HG03354 (cell line): ENCODE measurements at regions not wholly inside any gene's neighbourhood (a gene's known extent, or its start where the extent isn't known, plus 50 kb on each side); places are given as distances from the start of the nearest gene placed in this dataset.
"Not testable (repeated sequence)": the region's sequence is repeated elsewhere in the genome, so short reads cannot be mapped to it uniquely, and the experiment has no call there.

ENCODE experiments used
- ATAC-seq: cut with Tn5 transposase; IDR thresholded peaks from one replicate; pipeline ENCODE4 v1.9.1; 2021; ENCODE audit warnings: mild to moderate bottlenecking; ENCODE audit not compliant: unreplicated experiment, poor library complexity, severe bottlenecking

DNA sequence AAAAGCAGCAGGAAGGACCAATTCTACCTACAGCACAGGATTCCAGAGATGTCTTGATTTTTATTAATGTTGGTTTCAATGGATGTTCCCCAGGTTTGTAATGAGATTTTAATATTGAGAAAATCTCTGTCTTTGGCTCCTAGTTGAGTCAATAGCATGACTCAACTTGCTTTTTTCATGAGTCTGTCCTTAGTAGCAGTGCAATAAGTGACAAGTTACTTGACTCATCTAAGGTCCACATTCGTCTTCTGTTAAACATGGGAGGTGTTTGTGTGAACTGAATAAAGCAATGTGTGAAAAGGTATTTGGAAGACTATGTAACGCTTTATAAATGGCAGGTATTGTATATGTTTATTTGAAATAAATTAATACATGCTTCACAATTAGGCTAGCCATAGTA is 645.0 kb upstream of the PTBP2 start:
- ATAC-seq = no peak

DNA sequence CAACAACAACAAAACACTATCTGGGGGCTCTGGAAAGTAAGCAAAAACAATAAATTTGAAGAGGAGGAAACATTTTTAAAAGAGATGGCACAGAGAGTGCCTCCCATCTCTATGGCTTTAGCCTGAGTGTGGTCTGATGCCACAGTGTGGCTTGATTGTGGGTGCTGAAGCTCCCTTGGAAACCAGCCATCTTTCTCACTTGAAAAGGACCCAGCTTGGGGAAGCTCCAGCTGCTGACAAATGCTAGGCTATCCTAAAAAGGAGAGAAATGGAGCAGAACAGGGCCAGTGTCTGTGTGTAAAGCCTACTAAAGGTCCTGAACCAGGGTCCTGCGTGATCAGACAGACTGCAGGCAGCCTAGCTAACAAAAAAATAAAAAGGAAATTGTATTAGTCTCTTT is 642.0 kb upstream of the PTBP2 start:
- no peak for ATAC-seq

DNA sequence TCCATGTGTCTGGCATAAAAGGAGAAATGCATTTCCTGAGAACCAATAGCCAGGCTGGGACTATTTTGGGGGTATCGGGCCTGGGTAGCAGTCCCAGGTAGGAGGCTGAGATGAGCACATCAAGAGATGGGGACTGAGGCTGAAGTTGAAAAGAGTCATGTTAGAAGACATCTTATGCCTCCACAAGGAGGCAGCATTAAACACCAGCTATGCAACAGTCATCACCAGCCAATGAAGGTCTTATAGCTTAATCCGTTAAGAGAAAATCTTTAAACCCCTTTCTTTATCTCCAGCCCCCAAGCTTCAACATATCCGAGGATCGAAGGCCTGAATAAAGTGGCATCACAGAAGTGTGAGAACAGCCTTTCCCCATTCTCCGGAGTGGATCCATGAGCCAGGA is 640.7 kb upstream of the PTBP2 start:
- ATAC-seq = no peak

DNA sequence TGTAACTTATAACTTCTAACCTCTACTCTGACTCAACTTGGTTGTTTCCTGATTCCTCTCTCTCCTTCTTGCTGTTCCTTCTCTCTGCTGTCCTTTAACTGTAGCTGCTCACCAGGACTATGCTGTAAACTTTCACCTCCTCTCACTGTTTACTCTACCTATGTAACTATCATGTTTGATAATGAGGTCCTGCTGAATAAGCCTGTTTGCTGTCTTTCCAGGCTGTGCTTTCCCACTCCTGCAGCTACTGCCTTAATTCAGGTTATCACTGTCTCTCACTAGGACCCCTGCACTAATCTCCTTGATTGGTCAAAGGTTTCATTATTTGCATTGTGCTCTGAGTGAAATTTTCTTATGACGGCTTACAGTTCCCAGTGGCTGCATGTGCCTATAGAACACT is 633.9 kb upstream of the PTBP2 start:
- ATAC-seq = no peak

DNA sequence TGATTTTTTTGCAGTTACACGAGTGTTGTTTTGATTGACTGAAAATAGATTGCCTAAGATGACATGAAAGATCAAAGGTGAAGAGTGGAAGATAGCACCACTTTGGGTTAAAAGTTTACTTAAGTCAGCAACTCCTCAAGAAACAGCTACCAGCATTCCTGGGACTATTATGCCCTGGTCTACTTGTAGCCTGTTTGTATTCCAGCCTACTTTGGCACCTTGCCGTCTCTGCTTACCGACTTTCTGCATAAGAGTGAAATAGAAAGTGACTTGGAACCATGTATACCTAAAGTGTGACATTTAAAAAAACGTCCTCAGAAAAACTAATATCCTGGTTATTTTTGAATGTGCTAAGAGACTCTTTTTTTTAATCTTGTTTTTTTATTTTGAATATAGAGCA is 631.5 kb upstream of the PTBP2 start:
- ATAC-seq = no peak

DNA sequence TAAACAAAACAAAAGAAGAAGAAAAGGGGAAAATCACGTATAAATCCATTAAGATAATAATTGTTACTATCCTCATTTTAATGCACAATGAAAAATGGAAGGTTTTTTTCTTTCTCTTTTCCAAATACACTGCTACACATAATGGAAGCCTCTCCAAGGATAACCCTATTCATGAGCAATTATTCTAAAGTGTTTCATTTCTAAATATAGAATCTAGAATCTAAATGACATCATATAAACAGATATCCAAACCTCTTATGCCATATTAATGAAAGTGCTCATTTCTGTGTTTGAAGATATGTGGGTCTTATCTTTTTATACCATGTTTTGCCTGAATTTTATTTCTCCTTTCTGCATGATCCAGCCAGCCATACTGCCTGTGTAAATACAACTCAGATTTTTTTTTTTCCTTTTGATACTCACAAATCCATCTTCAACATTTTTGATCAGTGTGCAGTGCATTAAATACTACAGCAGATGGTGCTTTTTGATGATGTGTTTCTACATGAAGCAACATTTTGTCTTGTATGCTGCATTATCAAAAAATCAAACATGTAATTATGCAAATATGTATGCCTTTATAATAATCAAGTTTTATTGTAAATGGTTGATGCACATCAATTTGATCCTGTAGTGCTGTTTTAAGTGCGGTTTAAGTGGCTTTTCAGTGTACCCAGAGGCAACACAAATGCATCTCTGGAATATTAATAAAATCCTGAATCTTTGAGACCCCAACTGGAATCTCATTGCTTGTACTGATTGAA is 625.6 kb upstream of the PTBP2 start:
- ATAC-seq = no peak

DNA sequence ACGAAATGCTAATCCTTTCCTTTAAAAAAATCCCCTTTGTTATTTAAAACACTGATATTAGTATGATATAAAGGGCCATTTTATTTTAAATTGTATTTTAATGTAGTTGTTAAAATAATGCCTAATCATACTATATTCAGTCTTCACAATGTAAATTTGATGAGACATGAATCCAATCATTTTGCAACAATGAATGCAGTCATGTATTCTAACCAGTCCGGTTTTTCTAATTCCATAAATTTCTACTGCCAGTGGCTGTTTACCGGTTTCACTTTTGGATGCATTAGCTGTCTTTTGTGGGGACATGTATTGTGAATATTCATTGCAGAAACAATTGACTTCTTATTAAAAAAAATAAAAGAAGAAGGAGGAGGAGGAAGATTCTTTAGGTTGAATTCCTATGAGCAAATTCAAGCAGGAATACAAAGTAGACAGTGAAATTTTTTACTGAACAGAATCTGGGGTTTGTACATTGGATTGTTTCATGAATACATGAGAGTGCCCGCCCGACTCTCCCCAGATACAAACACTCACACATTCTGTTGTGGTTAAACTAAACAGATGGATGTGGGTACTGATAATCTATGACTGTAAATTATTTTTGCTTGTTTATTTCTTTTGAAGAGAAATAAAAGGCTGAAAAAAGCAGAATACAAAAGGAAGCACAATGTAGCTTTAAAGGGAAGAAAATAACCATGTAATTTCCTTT is 624.8 kb upstream of the PTBP2 start:
- no peak for ATAC-seq

DNA sequence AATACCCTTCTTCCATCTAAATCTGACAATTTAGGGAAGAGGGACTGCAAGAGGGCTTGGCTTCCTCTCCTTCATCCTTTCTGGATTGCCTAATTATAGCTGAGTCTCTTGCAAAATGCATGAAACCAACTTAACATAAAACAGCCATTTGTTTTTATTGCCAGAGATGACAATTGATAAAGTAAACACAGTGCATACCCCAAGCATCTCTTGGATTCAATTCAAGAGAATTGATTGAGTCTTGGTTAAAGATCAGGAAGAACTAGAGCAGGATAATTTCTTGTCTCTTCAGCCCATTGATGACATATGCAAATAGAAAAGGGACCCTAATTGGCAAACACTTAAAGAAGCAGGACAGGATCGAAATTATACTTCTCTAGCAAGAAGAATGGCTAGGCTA is 617.1 kb upstream of the PTBP2 start:
- no peak for ATAC-seq

DNA sequence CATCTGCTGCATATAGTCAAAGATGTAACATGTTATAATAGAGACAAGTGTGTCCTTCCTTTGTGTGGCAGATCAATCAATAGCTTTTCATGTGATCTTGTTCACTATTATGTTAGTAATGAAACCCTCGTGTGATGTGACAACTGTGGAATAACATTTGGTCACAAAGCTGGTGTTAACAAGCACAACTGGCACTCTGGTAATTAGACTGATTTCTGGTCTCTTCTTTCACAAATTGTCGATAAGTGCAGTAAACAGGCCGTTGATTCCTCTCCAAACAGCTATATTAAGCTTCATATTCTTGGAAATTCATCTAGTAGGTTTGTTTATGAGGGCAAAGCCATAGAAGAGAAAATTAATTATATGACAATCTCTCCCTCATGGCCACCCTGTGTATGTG is 616.7 kb upstream of the PTBP2 start:
- ATAC-seq = no peak

DNA sequence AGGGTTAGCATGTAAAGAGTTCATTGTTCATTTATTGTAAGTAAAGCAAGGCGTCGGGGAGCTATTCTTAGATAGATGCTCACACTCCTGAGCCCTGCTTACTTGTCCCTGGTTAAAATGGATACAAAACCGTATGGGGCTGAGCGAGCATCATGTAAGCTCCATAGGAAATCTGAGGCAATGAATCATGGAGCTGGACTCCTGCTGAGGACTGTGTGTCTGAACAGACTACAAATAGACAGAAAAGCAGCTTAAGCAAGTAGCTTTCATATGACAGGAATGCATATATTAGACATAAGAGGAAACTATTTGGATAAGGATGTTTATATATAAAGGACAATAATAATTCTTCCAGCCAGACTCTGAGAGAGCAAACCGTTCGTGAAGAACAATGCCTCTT is 604.9 kb upstream of the PTBP2 start:
- ATAC-seq = no peak

DNA sequence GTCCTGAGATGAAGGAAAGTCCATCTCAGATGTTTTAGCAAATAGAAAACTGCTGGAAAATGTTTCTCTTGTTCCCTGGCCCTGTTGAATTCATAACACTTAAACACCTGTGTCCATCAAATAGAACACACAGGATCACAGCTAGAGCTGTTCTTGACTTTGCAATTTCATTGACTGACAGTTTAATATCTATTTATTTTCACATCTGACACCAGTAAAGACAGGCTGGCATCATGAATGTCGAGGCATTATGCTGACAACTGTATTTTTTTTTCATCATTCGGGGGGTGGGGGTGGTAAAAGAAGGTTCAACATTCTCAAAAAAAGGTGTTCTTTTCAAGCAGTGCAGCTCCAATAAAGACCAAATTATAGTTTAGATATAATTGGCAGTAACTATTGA is 591.2 kb upstream of the PTBP2 start:
- ATAC-seq = no peak

DNA sequence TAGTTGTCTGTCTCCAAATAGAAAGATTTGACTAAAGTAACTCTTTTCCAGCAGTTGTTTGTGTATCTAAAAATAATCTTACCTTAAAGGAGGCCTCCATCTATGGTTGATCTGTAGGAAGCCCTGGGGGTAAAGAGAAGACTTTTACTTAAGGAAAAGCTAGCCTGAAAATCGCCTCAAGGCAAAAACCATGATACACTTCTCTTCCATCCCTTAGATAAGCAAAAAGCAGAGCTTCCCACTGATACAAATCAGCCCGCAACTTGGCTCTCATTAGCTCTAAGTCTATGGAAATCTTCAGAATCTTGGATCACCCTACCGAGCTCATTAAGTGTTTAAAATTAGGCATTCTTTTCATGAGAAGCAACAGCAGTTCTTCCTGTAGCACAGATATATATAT is 576.9 kb upstream of the PTBP2 start:
- ATAC-seq = no peak

DNA sequence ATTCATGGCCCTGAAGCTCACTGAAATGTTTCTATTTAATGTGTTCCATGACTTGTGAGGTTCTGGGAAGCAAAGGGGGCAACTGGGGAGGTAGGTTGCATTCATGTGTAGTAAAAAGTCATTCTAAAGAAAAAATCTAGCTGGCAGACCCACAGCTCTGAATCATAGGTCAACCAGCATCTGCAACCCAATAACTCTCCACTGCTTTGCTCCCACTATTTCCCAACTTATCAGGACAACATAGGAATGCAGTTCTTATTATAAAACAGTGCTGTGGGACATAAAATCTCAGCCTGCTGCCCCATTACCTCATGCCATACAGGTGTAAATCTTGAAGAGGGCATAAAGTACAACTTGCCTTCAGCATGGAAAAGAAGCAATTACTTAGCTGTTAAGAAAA is 576.1 kb upstream of the PTBP2 start:
- ATAC-seq = no peak

DNA sequence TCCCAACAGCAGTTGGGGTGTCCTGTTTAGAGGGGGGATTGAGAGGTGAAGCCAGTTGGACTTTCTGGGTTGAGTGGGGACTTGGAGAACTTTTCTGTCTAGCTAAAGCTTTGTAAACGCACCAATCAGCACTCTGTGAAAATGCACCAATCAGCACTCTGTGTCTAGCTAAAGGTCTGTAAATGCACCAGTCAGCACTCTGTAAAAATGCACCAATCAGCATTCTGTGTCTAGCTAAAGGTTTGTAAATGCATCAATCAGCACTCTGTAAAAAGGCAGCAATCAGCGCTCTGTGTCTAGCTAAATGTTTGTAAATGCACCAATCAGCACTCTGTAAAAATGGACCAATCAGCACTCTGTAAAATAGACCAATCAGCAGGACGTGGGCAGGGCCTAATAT is 568.6 kb upstream of the PTBP2 start:
- not testable (repeated sequence) for ATAC-seq

DNA sequence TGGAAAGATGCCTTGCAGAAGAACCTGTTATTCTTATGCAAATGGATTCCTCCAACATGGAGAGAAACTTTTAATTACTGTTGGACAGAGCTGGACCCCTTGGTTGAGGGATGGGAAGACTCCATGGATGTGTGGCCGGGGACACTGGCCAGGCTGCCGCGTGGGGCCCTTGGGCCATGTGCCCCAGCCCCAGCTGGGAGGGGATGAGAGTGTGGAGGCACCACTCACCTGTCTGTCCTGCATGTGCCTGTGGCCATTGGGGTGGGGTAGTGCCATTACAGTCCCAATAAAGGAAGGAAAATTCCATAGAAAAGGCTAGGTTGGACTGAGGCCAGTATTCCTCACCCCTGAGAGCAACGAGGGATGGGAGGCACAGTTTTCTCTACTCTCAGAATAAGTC is 564.5 kb upstream of the PTBP2 start:
- ATAC-seq = no peak

DNA sequence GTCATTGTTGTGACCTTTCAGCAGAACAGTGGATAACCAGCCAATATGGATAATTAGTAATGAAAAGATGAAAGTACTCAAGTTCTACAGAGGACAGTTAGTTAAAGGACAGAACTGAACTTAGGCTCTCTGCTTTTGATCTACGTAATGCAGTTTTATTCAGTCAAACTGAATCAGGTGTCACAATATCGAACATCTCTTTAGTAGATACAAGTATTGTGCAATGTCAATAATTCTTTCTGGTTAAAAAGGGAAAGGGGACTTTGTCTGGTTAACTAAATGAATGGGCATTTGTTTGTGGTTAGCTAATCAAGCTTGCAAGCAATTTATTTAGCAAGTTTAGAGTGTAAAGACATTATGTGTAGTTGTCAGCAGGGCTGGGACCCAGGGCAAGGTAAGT is 562.2 kb upstream of the PTBP2 start:
- ATAC-seq = no peak

DNA sequence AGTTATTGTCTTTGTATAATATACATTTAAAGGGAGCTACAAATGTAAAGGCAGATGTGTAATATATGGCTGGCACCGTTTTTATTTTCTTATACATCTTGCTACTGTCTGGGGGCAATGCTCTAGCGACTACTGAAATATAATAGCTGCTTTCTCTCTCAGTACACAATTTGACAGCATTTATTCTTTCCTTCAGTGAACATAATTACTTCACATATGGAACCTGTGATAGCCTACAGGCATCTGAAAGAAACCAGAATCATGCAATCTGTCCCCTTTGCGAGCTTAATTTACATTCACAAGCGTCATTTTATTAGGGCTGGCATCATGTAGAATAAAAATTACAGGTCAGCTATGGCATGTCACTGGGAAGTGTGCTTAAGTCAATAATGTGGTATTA is 557.5 kb upstream of the PTBP2 start:
- no peak for ATAC-seq

DNA sequence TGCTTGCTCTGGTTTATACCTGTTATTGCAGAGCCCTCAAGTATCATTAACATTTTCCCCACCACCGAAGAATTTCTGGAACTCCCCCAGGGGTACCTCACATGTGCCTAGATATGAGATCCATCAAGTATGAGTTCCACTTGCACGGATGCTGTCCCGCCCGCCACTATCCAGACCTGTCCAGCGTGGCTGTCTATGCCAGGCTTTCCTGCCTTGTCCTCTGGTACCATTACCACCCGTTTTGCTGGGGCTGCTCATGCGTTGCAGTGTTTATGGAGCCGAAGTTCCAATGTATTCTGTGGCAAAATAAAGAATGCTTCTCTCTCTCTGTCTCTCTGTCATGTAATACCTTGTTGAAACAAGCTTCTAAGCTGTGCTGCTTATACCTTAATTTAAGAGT is 543.5 kb upstream of the PTBP2 start:
- ATAC-seq = no peak

DNA sequence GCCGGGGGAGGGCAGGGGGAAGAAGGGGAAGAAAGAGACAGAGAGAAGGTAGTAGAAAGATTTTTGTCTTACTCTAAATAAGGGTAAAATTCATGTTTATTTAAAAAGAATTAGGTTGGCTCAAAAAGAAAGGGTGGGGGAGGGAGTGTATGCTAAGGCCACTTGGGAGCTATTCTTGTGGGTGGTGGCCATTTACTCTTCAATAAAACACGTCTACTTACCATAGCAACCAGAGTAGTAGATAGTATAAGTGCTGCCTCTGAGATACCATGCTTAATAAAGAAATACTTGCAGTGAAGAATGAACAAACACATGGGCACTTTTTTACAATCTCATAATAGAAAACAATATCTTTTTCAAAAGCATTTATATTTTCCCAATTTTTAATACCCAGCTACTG is 538.1 kb upstream of the PTBP2 start:
- no peak for ATAC-seq

DNA sequence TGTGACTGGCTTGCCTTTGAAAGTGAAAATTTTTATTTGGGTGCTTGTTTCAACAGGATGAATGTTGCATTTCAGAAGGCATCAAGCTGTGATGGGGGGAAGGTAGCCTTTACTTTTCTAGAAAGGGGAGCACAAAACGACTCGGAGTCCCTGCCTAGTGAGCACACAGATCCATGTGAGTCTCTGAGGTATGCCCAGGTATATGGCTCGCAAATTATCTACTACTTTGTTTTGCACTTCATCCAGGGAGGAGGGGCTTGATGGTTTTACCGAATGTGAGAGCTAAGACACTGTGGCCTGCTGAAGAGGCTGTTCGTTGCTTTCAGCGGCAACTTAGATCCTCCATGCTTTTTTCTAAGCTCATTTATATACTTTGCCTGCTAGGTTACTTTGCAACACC is 537.7 kb upstream of the PTBP2 start:
- no peak for ATAC-seq

DNA sequence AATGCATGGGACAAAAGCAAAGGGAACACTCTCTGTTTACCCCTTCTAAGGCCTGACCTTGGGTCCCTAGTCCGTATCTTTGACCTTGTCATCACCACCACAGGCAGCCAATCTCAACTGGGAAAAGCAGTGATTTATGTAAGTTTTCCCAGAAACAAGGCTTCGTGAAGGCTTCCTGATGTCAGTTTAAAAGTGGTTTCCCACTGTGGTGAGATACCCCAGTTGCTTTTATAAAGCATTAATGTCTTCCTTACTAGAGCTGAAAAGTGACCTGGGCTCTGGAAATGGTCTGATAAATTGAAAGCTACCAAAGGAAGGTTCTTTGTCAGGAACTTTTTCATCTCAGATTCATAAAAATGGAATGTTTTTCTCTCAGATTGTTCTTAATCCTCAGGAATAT is 536.4 kb upstream of the PTBP2 start:
- ATAC-seq = no peak

DNA sequence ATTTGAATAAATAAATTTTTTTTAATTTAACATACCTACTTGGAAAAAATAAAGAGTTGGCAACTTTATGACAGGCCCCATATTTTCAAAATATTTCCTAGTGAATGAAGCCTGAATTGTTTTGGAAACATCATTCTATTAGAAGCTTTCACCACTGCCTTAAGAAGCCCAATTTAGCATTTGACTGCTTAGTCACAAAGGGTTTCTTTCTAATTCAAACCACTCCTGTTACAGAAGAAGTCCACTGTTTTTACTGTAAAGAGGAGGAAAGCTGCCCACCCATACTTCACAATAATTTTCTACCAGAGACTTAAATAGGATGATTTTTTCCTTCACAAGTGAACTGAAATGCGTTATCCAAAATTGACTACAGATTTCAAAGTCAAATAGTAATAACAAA is 534.6 kb upstream of the PTBP2 start:
- ATAC-seq = no peak
